ENCODE measurements at regions not wholly inside any gene's neighbourhood (a gene's known extent, or its start where the extent isn't known, plus 50 kb on each side); places are given as distances from the start of the nearest gene placed in this dataset.

DNA sequence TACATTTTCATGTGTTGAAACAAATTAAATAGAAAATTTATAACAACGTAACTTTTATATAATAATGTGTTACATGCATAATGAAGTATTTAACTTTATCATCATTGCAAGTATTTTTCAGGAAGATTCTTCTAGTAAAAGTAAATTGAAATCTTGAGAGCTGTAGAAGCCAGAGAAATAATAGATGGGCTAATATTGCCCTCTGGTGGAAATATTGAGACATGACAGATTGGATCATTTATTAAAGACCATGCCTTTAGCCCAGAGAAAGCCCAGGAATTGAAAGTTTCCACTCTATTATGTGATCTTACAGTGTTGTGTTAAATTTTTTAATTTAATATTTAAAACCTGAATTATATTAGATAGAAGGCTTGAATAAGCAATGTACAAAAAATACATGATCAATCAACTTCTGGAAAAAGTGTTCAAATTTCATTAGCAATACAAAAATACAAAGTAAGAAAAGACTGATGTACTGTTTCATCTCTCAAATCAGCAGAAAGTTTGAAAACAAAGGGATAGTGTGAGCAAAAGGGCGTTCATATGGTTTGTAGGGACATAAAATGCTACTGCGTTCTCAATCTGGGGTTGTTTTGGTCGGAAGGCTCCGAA is 52.7 kb upstream of the SPTSSB start:
- TF ChIP-seq, protein P1, sequence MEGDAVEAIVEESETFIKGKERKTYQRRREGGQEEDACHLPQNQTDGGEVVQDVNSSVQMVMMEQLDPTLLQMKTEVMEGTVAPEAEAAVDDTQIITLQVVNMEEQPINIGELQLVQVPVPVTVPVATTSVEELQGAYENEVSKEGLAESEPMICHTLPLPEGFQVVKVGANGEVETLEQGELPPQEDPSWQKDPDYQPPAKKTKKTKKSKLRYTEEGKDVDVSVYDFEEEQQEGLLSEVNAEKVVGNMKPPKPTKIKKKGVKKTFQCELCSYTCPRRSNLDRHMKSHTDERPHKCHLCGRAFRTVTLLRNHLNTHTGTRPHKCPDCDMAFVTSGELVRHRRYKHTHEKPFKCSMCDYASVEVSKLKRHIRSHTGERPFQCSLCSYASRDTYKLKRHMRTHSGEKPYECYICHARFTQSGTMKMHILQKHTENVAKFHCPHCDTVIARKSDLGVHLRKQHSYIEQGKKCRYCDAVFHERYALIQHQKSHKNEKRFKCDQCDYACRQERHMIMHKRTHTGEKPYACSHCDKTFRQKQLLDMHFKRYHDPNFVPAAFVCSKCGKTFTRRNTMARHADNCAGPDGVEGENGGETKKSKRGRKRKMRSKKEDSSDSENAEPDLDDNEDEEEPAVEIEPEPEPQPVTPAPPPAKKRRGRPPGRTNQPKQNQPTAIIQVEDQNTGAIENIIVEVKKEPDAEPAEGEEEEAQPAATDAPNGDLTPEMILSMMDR (IDR thresholded peaks at IDR 0.05), result peak; percentile 77
- WGBS, 3 donors, result 59 to 60% (median 59%) methylated on average over 5 of the region's 5 CpGs
- Histone ChIP-seq H3K4me1 (no peaks in the 10 kb centered on the region), H3K4me3 (no peak overlapping the region), H3K27me3 (ENCODE audit: insufficient read depth in 3 of 3, low read length in 2 of 3) (no peaks in the 10 kb centered on the region), H3K36me3 (ENCODE audit: insufficient read depth in 1 of 2, low read depth in 1 of 2) (no peaks in the 10 kb centered on the region), H3K9me3 (no peaks in the 10 kb centered on the region), H3K27ac (no peak overlapping the region)
- DNase-seq, result no peak
- intact Hi-C loops (cut with DNase I), result loop anchor here (2.0 to 10.0 kb wide), 4 partner anchors 149 to 839 kb away; no protein-coding TSS in a partner anchor
- ATAC-seq, result peak in 3 of 4 donors; percentile 58 to 73 (median 60)

- TF ChIP-seq, protein P1 (IDR thresholded peaks at IDR 0.05), result no peak
- no peaks in the 10 kb centered on the region for H3K36me3 ChIP-seq (ENCODE audit: insufficient read depth in 1 of 2, low read depth in 1 of 2)
- no peaks in the 10 kb centered on the region for H3K27me3 ChIP-seq (ENCODE audit: insufficient read depth in 3 of 3, low read length in 2 of 3)
- 41 to 53% (median 43%) methylated on average over 2 of the region's 2 CpGs for WGBS, 3 donors
- intact Hi-C loops (cut with DNase I), result loop anchor here (2.0 to 10.0 kb wide), 4 partner anchors 147 to 837 kb away; no protein-coding TSS in a partner anchor
- no peaks in the 10 kb centered on the region for H3K4me1 ChIP-seq
- no peak overlapping the region for H3K4me3 ChIP-seq
- no peak overlapping the region for H3K27ac ChIP-seq
- ATAC-seq (peak in 3 of 4 donors; percentile 37 to 81 (median 47)), DNase-seq (no peak)
- no peaks in the 10 kb centered on the region for H3K9me3 ChIP-seq
Observed at GRCh38 chr3:161422171-161422700, 50.9 kb upstream of the SPTSSB start.

Data from psoas muscle (tissue), 7 donors.